Coronary artery (tissue), 2 donors: ENCODE measurements at regions not wholly inside any gene's neighbourhood (a gene's known extent, or its start where the extent isn't known, plus 50 kb on each side); places are given as distances from the start of the nearest gene placed in this dataset.
"Not testable (repeated sequence)": the region's sequence is repeated elsewhere in the genome, so short reads cannot be mapped to it uniquely, and the experiment has no call there.

ENCODE experiments used
- DNase-seq: peaks from one replicate; pipeline ENCODE4 v3.0.0-alpha.2; 2017; ENCODE audit warnings: low spot score
- H3K27ac ChIP-seq, 2 donors: fragments of 200-600 bp; sonication (generic); one replicate each; pipeline ENCODE4 v1.5.1; 2016 to 2019
- H3K4me3 ChIP-seq: fragments of 200-600 bp; sonication (generic); 2 replicates; pipeline ENCODE4 v1.5.1; 2016; ENCODE audit warnings: mild to moderate bottlenecking, moderate library complexity
- CTCF ChIP-seq: fragments of 200-600 bp; sonication (generic); IDR thresholded peaks from one replicate; pipeline ENCODE4 v1.5.1; 2019; ENCODE audit warnings: antibody characterized with exemption

- Histone ChIP-seq H3K4me3 (no peak overlapping the region), H3K27ac (no peak overlapping the region)
- DNase-seq: no peak
- no peak for TF ChIP-seq CTCF
Observed at GRCh38 chr4:126664839-126665238, 967.9 kb upstream of the INTU start.

- H3K4me3 ChIP-seq, H3K27ac ChIP-seq, DNase-seq: not testable (repeated sequence)
Observed at GRCh38 chr4:126670038-126670437, 962.7 kb upstream of the INTU start.

GRCh38 chr4:126678618-126679017 lies 954.1 kb upstream of the INTU start:
- Histone ChIP-seq H3K4me3 (no peak overlapping the region), H3K27ac (no peak overlapping the region)
- DNase-seq: no peak
- no peak for TF ChIP-seq CTCF

- no peak overlapping the region for H3K27ac ChIP-seq
- DNase-seq: no peak
Observed at GRCh38 chr4:126679303-126679702, 953.5 kb upstream of the INTU start.

GRCh38 chr4:126682250-126682649 lies 950.5 kb upstream of the INTU start:
- TF ChIP-seq CTCF: no peak
- no peak overlapping the region for H3K27ac ChIP-seq
- no peak overlapping the region for H3K4me3 ChIP-seq
- DNase-seq: no peak

More at GRCh38 chr4:126679303-126679702, 953.5 kb upstream of the INTU start:
- no peak for TF ChIP-seq CTCF
- H3K4me3 ChIP-seq: no peak overlapping the region

GRCh38 chr4:126686491-126686890 lies 946.3 kb upstream of the INTU start:
- no peak for TF ChIP-seq CTCF
- Histone ChIP-seq H3K4me3 (no peak overlapping the region), H3K27ac (no peak overlapping the region)
- no peak for DNase-seq

GRCh38 chr4:126687655-126688358 lies 945.0 kb upstream of the INTU start:
- Histone ChIP-seq H3K4me3 (no peak overlapping the region), H3K27ac (no peak overlapping the region)
- TF ChIP-seq CTCF: no peak
- no peak for DNase-seq
